Sciatic nerve (tissue), 2 donors: ENCODE measurements at regions not wholly inside any gene's neighbourhood (a gene's known extent, or its start where the extent isn't known, plus 50 kb on each side); places are given as distances from the start of the nearest gene placed in this dataset.
"Not testable (repeated sequence)": the region's sequence is repeated elsewhere in the genome, so short reads cannot be mapped to it uniquely, and the experiment has no call there.

Experiments used
- ATAC-seq: fragments of 200-7000 bp; cut with Tn5 transposase; one replicate; pipeline ENCODE4 v1.9.1; 2020; ENCODE audit warnings: mild to moderate bottlenecking, moderate library complexity
- DNase-seq: peaks from one replicate; pipeline ENCODE4 v3.0.0-alpha.2; 2020; ENCODE audit warnings: low spot score
- intact Hi-C: fragments of 100-400 bp; cut with DNase I; formaldehyde crosslinking; loops from one replicate; pipeline ENCODE4 v1.14.2; 2022
- donor health status: DM: no; HTN: no; CAD: no.
- donor health status: DM: no; HTN: no; CAD: no.

GRCh38 chr1:207240325-207241101, 81.0 kb upstream of the CD55 start:
- no peak for DNase-seq

GRCh38 chr1:207241164-207241934, 80.1 kb upstream of the CD55 start:
- intact Hi-C loops, result no loop called here
- DNase-seq (no peak), ATAC-seq (peak; percentile 86)

More at GRCh38 chr1:207240325-207241101, 81.0 kb upstream of the CD55 start:
- intact Hi-C loops, result no loop called here
- no peak for ATAC-seq

GRCh38 chr1:207243442-207244408, 77.8 kb upstream of the CD55 start:
- intact Hi-C loops, result no loop called here
- peak; percentile 52 for ATAC-seq
- DNase-seq, result no peak

GRCh38 chr1:207244409-207244801, 77.1 kb upstream of the CD55 start:
- intact Hi-C loops, result no loop called here
- DNase-seq (no peak), ATAC-seq (no peak)

- no peak for ATAC-seq
These were observed 76.4 kb upstream of the CD55 start for GRCh38 chr1:207245124-207245523.

GRCh38 chr1:207248544-207249198, 72.8 kb upstream of the CD55 start:
- intact Hi-C loops, result loop anchor here (5.0 kb wide), 1 partner anchor 1751 kb away; no protein-coding TSS in a partner anchor
- ATAC-seq (peak; percentile 38), DNase-seq (no peak)

More at GRCh38 chr1:207245124-207245523, 76.4 kb upstream of the CD55 start:
- no peak for DNase-seq
- intact Hi-C loops, result loop anchor here (5.0 kb wide), 1 partner anchor 1748 kb away; no protein-coding TSS in a partner anchor

- DNase-seq, result no peak
- intact Hi-C loops, result no loop called here
- ATAC-seq, result no peak
These were observed 71.0 kb upstream of the CD55 start for GRCh38 chr1:207250431-207250830.

GRCh38 chr1:207251066-207251465, 70.4 kb upstream of the CD55 start:
- DNase-seq (no peak), ATAC-seq (no peak)
- intact Hi-C loops, result no loop called here

GRCh38 chr1:207256869-207257268, 64.6 kb upstream of the CD55 start:
- no peak for DNase-seq
- ATAC-seq, result no peak
- intact Hi-C loops, result no loop called here

- ATAC-seq, result no peak
- intact Hi-C loops, result no loop called here
- no peak for DNase-seq
These were observed 62.1 kb upstream of the CD55 start for GRCh38 chr1:207259391-207259790.

GRCh38 chr1:207261971-207262370, 59.5 kb upstream of the CD55 start:
- ATAC-seq (no peak), DNase-seq (no peak)
- intact Hi-C loops, result no loop called here

GRCh38 chr1:207262891-207263290, 58.6 kb upstream of the CD55 start:
- intact Hi-C loops, ATAC-seq, DNase-seq: not testable (repeated sequence)

GRCh38 chr1:207264663-207265252, 56.7 kb upstream of the CD55 start:
- ATAC-seq (no peak), DNase-seq (no peak)
- intact Hi-C loops, result no loop called here

- DNase-seq (no peak), ATAC-seq (no peak)
- intact Hi-C loops, result no loop called here
These were observed 53.1 kb upstream of the CD55 start for GRCh38 chr1:207268337-207268736.

- no peak for DNase-seq
- no peak for ATAC-seq
- intact Hi-C loops, result no loop called here
These were observed 52.5 kb upstream of the CD55 start for GRCh38 chr1:207268753-207269511.
